IPS-18a (cell line): ENCODE measurements at regions not wholly inside any gene's neighbourhood (a gene's known extent, or its start where the extent isn't known, plus 50 kb on each side); places are given as distances from the start of the nearest gene placed in this dataset.
"Not testable (repeated sequence)": the region's sequence is repeated elsewhere in the genome, so short reads cannot be mapped to it uniquely, and the experiment has no call there.

Source experiments
- H3K27ac ChIP-seq: one replicate; pipeline ENCODE4 v1.5.1; 2013; ENCODE audit warnings: low read length
- H3K27me3 ChIP-seq: one replicate; pipeline ENCODE4 v1.6.1; 2013; ENCODE audit warnings: mild to moderate bottlenecking, low read length; ENCODE audit not compliant: control insufficient read depth, insufficient read depth
- H3K36me3 ChIP-seq: one replicate; pipeline ENCODE4 v1.6.1; 2013; ENCODE audit warnings: low read depth, low read length; ENCODE audit not compliant: control insufficient read depth
- H3K4me1 ChIP-seq: one replicate; pipeline ENCODE4 v1.6.1; 2013; ENCODE audit warnings: low read depth, low read length; ENCODE audit not compliant: control insufficient read depth
- H3K4me3 ChIP-seq: one replicate; pipeline ENCODE4 v1.5.1; 2013; ENCODE audit warnings: low read length
- H3K9ac ChIP-seq: one replicate; pipeline ENCODE4 v1.6.1; 2013; ENCODE audit warnings: mild to moderate bottlenecking, low read length, moderate library complexity
- H3K9me3 ChIP-seq: one replicate; pipeline ENCODE4 v1.6.1; 2013; ENCODE audit warnings: low read depth, low read length; ENCODE audit not compliant: control insufficient read depth

GRCh38 chr4:34279011-34279410, 1965.3 kb downstream of the ARAP2 start:
- Histone ChIP-seq H3K9me3 (no peaks in the 10 kb centered on the region), H3K27me3 (no peaks in the 10 kb centered on the region), H3K4me3 (no peak overlapping the region), H3K36me3 (no peaks in the 10 kb centered on the region), H3K9ac (no peak overlapping the region), H3K27ac (no peak overlapping the region), H3K4me1 (no peaks in the 10 kb centered on the region)

GRCh38 chr4:34280131-34280530, 1964.2 kb downstream of the ARAP2 start:
- no peak overlapping the region for H3K4me3 ChIP-seq

DNA sequence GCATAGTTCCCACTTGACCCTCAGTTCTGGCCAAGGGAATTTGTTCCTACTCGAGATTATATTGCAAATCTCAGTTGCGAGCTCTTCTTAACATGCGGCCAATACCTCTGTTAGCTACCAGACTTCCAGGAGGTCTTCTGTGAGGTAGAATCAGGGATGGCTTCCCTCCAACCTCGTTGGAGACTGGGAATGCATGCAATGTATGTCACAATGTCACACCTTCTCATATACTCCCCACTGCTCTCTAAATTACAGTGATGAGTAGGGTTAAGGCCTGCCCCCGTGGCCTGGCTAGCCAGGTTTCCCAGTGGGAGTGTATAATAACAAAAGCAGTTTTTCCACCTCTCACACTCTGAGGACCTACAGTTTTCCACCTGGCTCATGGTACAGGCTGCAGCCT, 1962.5 kb downstream of the ARAP2 start:
- H3K9ac ChIP-seq, result no peak overlapping the region
- H3K27me3 ChIP-seq, result no peaks in the 10 kb centered on the region
- H3K27ac ChIP-seq, result no peak overlapping the region
- no peak overlapping the region for H3K4me3 ChIP-seq
- no peaks in the 10 kb centered on the region for H3K4me1 ChIP-seq
- no peaks in the 10 kb centered on the region for H3K36me3 ChIP-seq
- H3K9me3 ChIP-seq, result no peaks in the 10 kb centered on the region

More at GRCh38 chr4:34280131-34280530, 1964.2 kb downstream of the ARAP2 start:
- Histone ChIP-seq H3K27ac (no peak overlapping the region), H3K9ac (no peak overlapping the region), H3K27me3 (no peaks in the 10 kb centered on the region), H3K9me3 (no peaks in the 10 kb centered on the region), H3K36me3 (no peaks in the 10 kb centered on the region), H3K4me1 (no peaks in the 10 kb centered on the region)

- Histone ChIP-seq H3K27ac (no peak overlapping the region), H3K9ac (no peak overlapping the region), H3K27me3 (no peaks in the 10 kb centered on the region)
These were observed 1954.8 kb downstream of the ARAP2 start for GRCh38 chr4:34289489-34289888.

GRCh38 chr4:34289962-34290361, 1954.4 kb downstream of the ARAP2 start:
- no peaks in the 10 kb centered on the region for H3K36me3 ChIP-seq
- H3K27ac ChIP-seq, result no peak overlapping the region
- no peaks in the 10 kb centered on the region for H3K4me1 ChIP-seq
- H3K9me3 ChIP-seq, result no peaks in the 10 kb centered on the region
- H3K4me3 ChIP-seq, result no peak overlapping the region
- H3K9ac ChIP-seq, result no peak overlapping the region
- no peaks in the 10 kb centered on the region for H3K27me3 ChIP-seq

More at GRCh38 chr4:34289489-34289888, 1954.8 kb downstream of the ARAP2 start:
- Histone ChIP-seq H3K4me3 (no peak overlapping the region), H3K9me3 (no peaks in the 10 kb centered on the region), H3K4me1 (no peaks in the 10 kb centered on the region), H3K36me3 (no peaks in the 10 kb centered on the region)

DNA sequence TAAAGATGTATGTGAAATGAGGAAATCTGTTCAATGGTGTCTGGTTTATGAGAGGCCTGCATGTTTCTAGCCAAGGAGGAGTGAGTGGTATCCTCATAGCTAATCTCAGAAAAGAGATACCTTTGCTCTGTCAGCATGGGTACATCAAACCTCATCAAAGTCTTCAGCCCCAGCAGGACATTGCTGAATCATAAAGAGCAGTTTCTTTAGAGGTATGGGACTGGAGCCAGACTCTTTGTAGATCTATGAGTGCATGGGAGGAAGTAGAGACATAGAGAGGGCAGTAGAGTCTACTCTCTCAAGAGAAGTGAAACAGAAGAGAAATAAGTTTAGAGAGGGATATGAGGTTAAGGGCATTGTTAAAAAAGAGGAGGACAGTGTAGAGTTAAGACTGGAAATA, 1950.9 kb downstream of the ARAP2 start:
- no peak overlapping the region for H3K9ac ChIP-seq

GRCh38 chr4:34309383-34309906, 1934.9 kb downstream of the ARAP2 start:
- Histone ChIP-seq H3K9me3 (no peaks in the 10 kb centered on the region), H3K36me3 (no peaks in the 10 kb centered on the region), H3K4me3 (no peak overlapping the region), H3K9ac (no peak overlapping the region), H3K4me1 (peaks cover 9% of the 10 kb centered on the region), H3K27me3 (no peaks in the 10 kb centered on the region), H3K27ac (no peak overlapping the region)

More for the DNA sequence above, 1950.9 kb downstream of the ARAP2 start:
- Histone ChIP-seq H3K36me3 (no peaks in the 10 kb centered on the region), H3K4me3 (no peak overlapping the region), H3K27ac (no peak overlapping the region), H3K27me3 (no peaks in the 10 kb centered on the region), H3K4me1 (no peaks in the 10 kb centered on the region), H3K9me3 (no peaks in the 10 kb centered on the region)

GRCh38 chr4:34318773-34319172, 1925.5 kb downstream of the ARAP2 start:
- H3K9ac ChIP-seq, result no peak overlapping the region

GRCh38 chr4:34323549-34324320, 1920.6 kb downstream of the ARAP2 start:
- H3K4me1 ChIP-seq, result peaks cover 1% of the 10 kb centered on the region
- no peaks in the 10 kb centered on the region for H3K36me3 ChIP-seq
- H3K9me3 ChIP-seq, result no peaks in the 10 kb centered on the region
- no peaks in the 10 kb centered on the region for H3K27me3 ChIP-seq
- H3K4me3 ChIP-seq, result no peak overlapping the region
- H3K9ac ChIP-seq, result no peak overlapping the region
- no peak overlapping the region for H3K27ac ChIP-seq

More at GRCh38 chr4:34318773-34319172, 1925.5 kb downstream of the ARAP2 start:
- H3K4me3 ChIP-seq, result no peak overlapping the region
- H3K4me1 ChIP-seq, result no peaks in the 10 kb centered on the region
- H3K36me3 ChIP-seq, result no peaks in the 10 kb centered on the region
- H3K9me3 ChIP-seq, result no peaks in the 10 kb centered on the region
- no peak overlapping the region for H3K27ac ChIP-seq
- no peaks in the 10 kb centered on the region for H3K27me3 ChIP-seq

GRCh38 chr4:34328939-34329338, 1915.4 kb downstream of the ARAP2 start:
- H3K9ac ChIP-seq, result no peak overlapping the region
- H3K27me3 ChIP-seq, result no peaks in the 10 kb centered on the region
- H3K27ac ChIP-seq, result no peak overlapping the region
- H3K4me3 ChIP-seq, result no peak overlapping the region
- peaks cover 7% of the 10 kb centered on the region for H3K4me1 ChIP-seq
- no peaks in the 10 kb centered on the region for H3K9me3 ChIP-seq
- H3K36me3 ChIP-seq, result no peaks in the 10 kb centered on the region

DNA sequence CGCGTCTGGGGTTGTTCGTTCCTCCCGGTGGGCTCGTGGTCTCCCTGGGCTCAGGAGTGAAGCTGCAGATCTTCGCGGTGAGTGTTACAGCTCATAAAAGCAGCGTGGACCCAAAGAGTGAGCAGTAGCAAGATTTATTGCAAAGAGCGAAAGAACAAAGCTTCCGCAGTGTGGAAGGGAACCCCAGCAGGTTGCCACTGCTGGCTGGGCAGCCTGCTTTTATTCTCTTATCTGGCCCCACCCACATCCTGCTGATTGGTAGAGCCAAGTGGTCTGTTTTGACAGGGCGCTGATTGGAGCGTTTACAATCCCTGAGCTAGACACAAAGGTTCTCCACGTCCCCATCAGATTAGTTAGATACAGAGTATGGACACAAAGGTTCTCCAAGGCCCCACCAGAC, 1909.2 kb downstream of the ARAP2 start:
- not testable (repeated sequence) for H3K4me1 ChIP-seq, H3K9me3 ChIP-seq, H3K27me3 ChIP-seq, H3K36me3 ChIP-seq, H3K27ac ChIP-seq, H3K4me3 ChIP-seq, H3K9ac ChIP-seq

GRCh38 chr4:34335556-34335955, 1908.8 kb downstream of the ARAP2 start:
- not testable (repeated sequence) for H3K4me1 ChIP-seq, H3K36me3 ChIP-seq, H3K27me3 ChIP-seq, H3K9me3 ChIP-seq, H3K9ac ChIP-seq, H3K4me3 ChIP-seq, H3K27ac ChIP-seq
